ENCODE measurements at regions not wholly inside any gene's neighbourhood (a gene's known extent, or its start where the extent isn't known, plus 50 kb on each side); places are given as distances from the start of the nearest gene placed in this dataset.
A peak's percentile ranks its signal among the peaks of the same experiment; 100 is the strongest.

- no peak for DNase-seq (ENCODE audit: low read depth in 2 of 2)
- H3K4me3 ChIP-seq (replicated peaks in 1 of 2; ENCODE audit: low read depth in 2 of 2, low read length in 2 of 2) = no peak overlapping the region
- TF ChIP-seq CTCF (IDR thresholded peaks at IDR 0.05; ENCODE audit: low read depth, low read length) = no peak
Measured at GRCh38 chr21:36624105-36624504, 74.8 kb upstream of the SIM2 start.

GRCh38 chr21:36626791-36627190 is 72.1 kb upstream of the SIM2 start:
- peak in 1 of 2 donors; percentile 60 for DNase-seq (ENCODE audit: low read depth in 2 of 2)
- no peak overlapping the region for H3K4me3 ChIP-seq (replicated peaks in 1 of 2; ENCODE audit: low read depth in 2 of 2, low read length in 2 of 2)
- no peak for TF ChIP-seq CTCF (IDR thresholded peaks at IDR 0.05; ENCODE audit: low read depth, low read length)

- TF ChIP-seq CTCF (IDR thresholded peaks at IDR 0.05; ENCODE audit: low read depth, low read length) = no peak
- DNase-seq (ENCODE audit: low read depth in 2 of 2) = peak in 1 of 2 donors; percentile 97
- H3K4me3 ChIP-seq (replicated peaks in 1 of 2; ENCODE audit: low read depth in 2 of 2, low read length in 2 of 2) = no peak overlapping the region
Measured at GRCh38 chr21:36627242-36627641, 71.7 kb upstream of the SIM2 start.

GRCh38 chr21:36628106-36628505 is 70.8 kb upstream of the SIM2 start:
- no peak for TF ChIP-seq CTCF (IDR thresholded peaks at IDR 0.05; ENCODE audit: low read depth, low read length)
- DNase-seq (ENCODE audit: low read depth in 2 of 2) = no peak
- no peak overlapping the region for H3K4me3 ChIP-seq (replicated peaks in 1 of 2; ENCODE audit: low read depth in 2 of 2, low read length in 2 of 2)

GRCh38 chr21:36628761-36629460 is 70.0 kb upstream of the SIM2 start:
- DNase-seq (ENCODE audit: low read depth in 2 of 2) = no peak
- no peak for TF ChIP-seq CTCF (IDR thresholded peaks at IDR 0.05; ENCODE audit: low read depth, low read length)
- H3K4me3 ChIP-seq (replicated peaks in 1 of 2; ENCODE audit: low read depth in 2 of 2, low read length in 2 of 2) = no peak overlapping the region

GRCh38 chr21:36630485-36631206 is 68.3 kb upstream of the SIM2 start:
- TF ChIP-seq CTCF (IDR thresholded peaks at IDR 0.05; ENCODE audit: low read depth, low read length) = peak; percentile 70
- no peak overlapping the region for H3K4me3 ChIP-seq (replicated peaks in 1 of 2; ENCODE audit: low read depth in 2 of 2, low read length in 2 of 2)
- peak; percentile 53 to 65 for DNase-seq (ENCODE audit: low read depth in 2 of 2)

All from cardiac fibroblast (primary cell).